ENCODE measurements at regions not wholly inside any gene's neighbourhood (a gene's known extent, or its start where the extent isn't known, plus 50 kb on each side); places are given as distances from the start of the nearest gene placed in this dataset.

- TF ChIP-seq CTCF (IDR thresholded peaks at IDR 0.05; ENCODE audit: borderline replicate concordance, extremely low read depth, low read length, poor library complexity, severe bottlenecking), result no peak
- no peak for TF ChIP-seq EZH2 (IDR thresholded peaks at IDR 0.05; ENCODE audit: borderline replicate concordance, low read depth, low read length, severe bottlenecking)
- H2AFZ ChIP-seq (ENCODE audit: low read depth, low read length), result no peak overlapping the region
- no peak overlapping the region for H3K27ac ChIP-seq (ENCODE audit: low read length)
- no peaks in the 10 kb centered on the region for H3K9me3 ChIP-seq (ENCODE audit: insufficient read depth, low read length, severe bottlenecking)
- no peak overlapping the region for H3K4me2 ChIP-seq (ENCODE audit: insufficient read depth, low read length)
- no peaks in the 10 kb centered on the region for H3K27me3 ChIP-seq (ENCODE audit: insufficient read depth, low read length, poor library complexity)
- no peaks in the 10 kb centered on the region for H3K79me2 ChIP-seq (ENCODE audit: insufficient read depth, low read length)
- H3K4me1 ChIP-seq (ENCODE audit: insufficient read depth, low read length), result no peaks in the 10 kb centered on the region
- ATAC-seq (ENCODE audit: insufficient read depth, low read depth) (no peak), DNase-seq (no peak)
- no peaks in the 10 kb centered on the region for H4K20me1 ChIP-seq (ENCODE audit: insufficient read depth, low read length)
- H3K9ac ChIP-seq (ENCODE audit: low read depth, low read length), result no peak overlapping the region
- no peaks in the 10 kb centered on the region for H3K36me3 ChIP-seq (ENCODE audit: insufficient read depth, low read length)
- H3K4me3 ChIP-seq (ENCODE audit: low read depth in 1 of 2, low read length in 2 of 2), result no peak overlapping the region
Measured at GRCh38 chr5:27312291-27312893, 274.0 kb upstream of the CDH9 start.

GRCh38 chr5:27311544-27311943 is 273.2 kb upstream of the CDH9 start:
- H2AFZ ChIP-seq (ENCODE audit: low read depth, low read length), result no peak overlapping the region
- ATAC-seq (ENCODE audit: insufficient read depth, low read depth), result no peak

GRCh38 chr5:27308153-27308552 is 269.8 kb upstream of the CDH9 start:
- no peak overlapping the region for H2AFZ ChIP-seq (ENCODE audit: low read depth, low read length)

More at GRCh38 chr5:27311544-27311943, 273.2 kb upstream of the CDH9 start:
- Histone ChIP-seq H3K9me3 (ENCODE audit: insufficient read depth, low read length, severe bottlenecking) (no peaks in the 10 kb centered on the region), H3K4me3 (ENCODE audit: low read depth in 1 of 2, low read length in 2 of 2) (no peak overlapping the region), H3K27ac (ENCODE audit: low read length) (no peak overlapping the region), H3K79me2 (ENCODE audit: insufficient read depth, low read length) (no peaks in the 10 kb centered on the region), H3K4me1 (ENCODE audit: insufficient read depth, low read length) (no peaks in the 10 kb centered on the region), H4K20me1 (ENCODE audit: insufficient read depth, low read length) (no peaks in the 10 kb centered on the region), H3K27me3 (ENCODE audit: insufficient read depth, low read length, poor library complexity) (no peaks in the 10 kb centered on the region), H3K9ac (ENCODE audit: low read depth, low read length) (no peak overlapping the region), H3K4me2 (ENCODE audit: insufficient read depth, low read length) (no peak overlapping the region), H3K36me3 (ENCODE audit: insufficient read depth, low read length) (no peaks in the 10 kb centered on the region)
- TF ChIP-seq EZH2 (IDR thresholded peaks at IDR 0.05; ENCODE audit: borderline replicate concordance, low read depth, low read length, severe bottlenecking), result no peak
- DNase-seq, result no peak

GRCh38 chr5:27290172-27290571 is 251.8 kb upstream of the CDH9 start:
- ATAC-seq (ENCODE audit: insufficient read depth, low read depth) (no peak), DNase-seq (no peak)
- no peaks in the 10 kb centered on the region for H4K20me1 ChIP-seq (ENCODE audit: insufficient read depth, low read length)
- no peak overlapping the region for H2AFZ ChIP-seq (ENCODE audit: low read depth, low read length)
- H3K27ac ChIP-seq (ENCODE audit: low read length), result no peak overlapping the region
- no peak for TF ChIP-seq EZH2 (IDR thresholded peaks at IDR 0.05; ENCODE audit: borderline replicate concordance, low read depth, low read length, severe bottlenecking)
- TF ChIP-seq CTCF (IDR thresholded peaks at IDR 0.05; ENCODE audit: borderline replicate concordance, extremely low read depth, low read length, poor library complexity, severe bottlenecking), result no peak
- H3K9ac ChIP-seq (ENCODE audit: low read depth, low read length), result no peak overlapping the region
- no peaks in the 10 kb centered on the region for H3K4me1 ChIP-seq (ENCODE audit: insufficient read depth, low read length)
- H3K27me3 ChIP-seq (ENCODE audit: insufficient read depth, low read length, poor library complexity), result no peaks in the 10 kb centered on the region
- H3K36me3 ChIP-seq (ENCODE audit: insufficient read depth, low read length), result no peaks in the 10 kb centered on the region
- H3K9me3 ChIP-seq (ENCODE audit: insufficient read depth, low read length, severe bottlenecking), result no peaks in the 10 kb centered on the region
- no peak overlapping the region for H3K4me2 ChIP-seq (ENCODE audit: insufficient read depth, low read length)
- no peaks in the 10 kb centered on the region for H3K79me2 ChIP-seq (ENCODE audit: insufficient read depth, low read length)
- no peak overlapping the region for H3K4me3 ChIP-seq (ENCODE audit: low read depth in 1 of 2, low read length in 2 of 2)

More at GRCh38 chr5:27308153-27308552, 269.8 kb upstream of the CDH9 start:
- Histone ChIP-seq H4K20me1 (ENCODE audit: insufficient read depth, low read length) (no peaks in the 10 kb centered on the region), H3K4me2 (ENCODE audit: insufficient read depth, low read length) (no peak overlapping the region), H3K4me3 (ENCODE audit: low read depth in 1 of 2, low read length in 2 of 2) (no peak overlapping the region), H3K36me3 (ENCODE audit: insufficient read depth, low read length) (no peaks in the 10 kb centered on the region), H3K27ac (ENCODE audit: low read length) (no peak overlapping the region), H3K9me3 (ENCODE audit: insufficient read depth, low read length, severe bottlenecking) (no peaks in the 10 kb centered on the region), H3K79me2 (ENCODE audit: insufficient read depth, low read length) (no peaks in the 10 kb centered on the region), H3K27me3 (ENCODE audit: insufficient read depth, low read length, poor library complexity) (no peaks in the 10 kb centered on the region), H3K4me1 (ENCODE audit: insufficient read depth, low read length) (no peaks in the 10 kb centered on the region), H3K9ac (ENCODE audit: low read depth, low read length) (no peak overlapping the region)
- TF ChIP-seq EZH2 (IDR thresholded peaks at IDR 0.05; ENCODE audit: borderline replicate concordance, low read depth, low read length, severe bottlenecking), result no peak
- no peak for TF ChIP-seq CTCF (IDR thresholded peaks at IDR 0.05; ENCODE audit: borderline replicate concordance, extremely low read depth, low read length, poor library complexity, severe bottlenecking)
- ATAC-seq (ENCODE audit: insufficient read depth, low read depth), result no peak
- DNase-seq, result no peak

Data from DND-41 (cell line).